ENCODE measurements at regions not wholly inside any gene's neighbourhood (a gene's known extent, or its start where the extent isn't known, plus 50 kb on each side); places are given as distances from the start of the nearest gene placed in this dataset.

DNA sequence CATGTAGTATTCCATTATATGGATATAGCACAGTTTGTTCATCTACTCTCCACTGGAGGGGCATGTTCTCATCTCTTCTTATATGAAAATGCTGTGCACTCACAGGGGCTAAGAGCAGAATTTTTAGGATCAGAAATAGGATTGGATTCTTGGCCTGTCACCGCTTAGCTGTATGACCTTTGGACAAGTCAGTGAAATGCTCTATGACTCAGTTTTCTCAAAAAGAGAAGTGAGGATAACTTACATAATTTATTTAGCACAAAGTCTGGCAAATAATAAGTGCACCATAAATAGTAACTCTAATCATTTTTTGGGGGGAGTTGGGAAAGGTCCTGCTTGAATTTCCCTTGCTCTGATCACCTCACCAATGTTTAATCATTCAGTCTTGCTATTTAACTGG is 103.7 kb upstream of the LRIG1 start:
- TF ChIP-seq, protein P1, sequence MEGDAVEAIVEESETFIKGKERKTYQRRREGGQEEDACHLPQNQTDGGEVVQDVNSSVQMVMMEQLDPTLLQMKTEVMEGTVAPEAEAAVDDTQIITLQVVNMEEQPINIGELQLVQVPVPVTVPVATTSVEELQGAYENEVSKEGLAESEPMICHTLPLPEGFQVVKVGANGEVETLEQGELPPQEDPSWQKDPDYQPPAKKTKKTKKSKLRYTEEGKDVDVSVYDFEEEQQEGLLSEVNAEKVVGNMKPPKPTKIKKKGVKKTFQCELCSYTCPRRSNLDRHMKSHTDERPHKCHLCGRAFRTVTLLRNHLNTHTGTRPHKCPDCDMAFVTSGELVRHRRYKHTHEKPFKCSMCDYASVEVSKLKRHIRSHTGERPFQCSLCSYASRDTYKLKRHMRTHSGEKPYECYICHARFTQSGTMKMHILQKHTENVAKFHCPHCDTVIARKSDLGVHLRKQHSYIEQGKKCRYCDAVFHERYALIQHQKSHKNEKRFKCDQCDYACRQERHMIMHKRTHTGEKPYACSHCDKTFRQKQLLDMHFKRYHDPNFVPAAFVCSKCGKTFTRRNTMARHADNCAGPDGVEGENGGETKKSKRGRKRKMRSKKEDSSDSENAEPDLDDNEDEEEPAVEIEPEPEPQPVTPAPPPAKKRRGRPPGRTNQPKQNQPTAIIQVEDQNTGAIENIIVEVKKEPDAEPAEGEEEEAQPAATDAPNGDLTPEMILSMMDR (IDR thresholded peaks at IDR 0.05), result no peak
- no peak for TF ChIP-seq POLR2A (IDR thresholded peaks at IDR 0.05)
